Right lobe of liver (tissue), 6 donors: ENCODE measurements at regions not wholly inside any gene's neighbourhood (a gene's known extent, or its start where the extent isn't known, plus 50 kb on each side); places are given as distances from the start of the nearest gene placed in this dataset.
A peak's percentile ranks its signal among the peaks of the same experiment; 100 is the strongest.

Experiments
- ATAC-seq, 4 donors: fragments of 200-7000 bp; cut with Tn5 transposase; one replicate each; pipeline ENCODE4 v1.9.1; 2020; ENCODE audit warnings: mild to moderate bottlenecking in 4 of 4, moderate library complexity in 4 of 4
- DNase-seq, 3 donors: peaks; one replicate each; pipeline ENCODE4 v3.0.0-alpha.2; 2020
- H3K27ac ChIP-seq, 3 donors: fragments of 200-600 bp; one replicate each; pipeline ENCODE4 v1.8.0; 2022
- H3K27me3 ChIP-seq, 2 donors: fragments of 200-600 bp; one replicate each; pipeline ENCODE4 v1.8.0; 2022
- H3K36me3 ChIP-seq, 4 donors: fragments of 200-600 bp; sonication (generic) in 1 of 4; one replicate each; pipeline versions ENCODE4 v1.5.1 to v1.8.0; 2017 to 2022; ENCODE audit warnings: control low read depth in 1 of 4
- H3K4me1 ChIP-seq, 4 donors: fragments of 200-600 bp; sonication (generic) in 1 of 4; one replicate each; pipeline versions ENCODE4 v1.5.1 to v1.8.0; 2017 to 2022; ENCODE audit warnings: control low read depth in 1 of 4
- H3K4me3 ChIP-seq, 3 donors: fragments of 200-600 bp; one replicate each; pipeline ENCODE4 v1.8.0; 2022
- H3K9me3 ChIP-seq, 4 donors: fragments of 200-600 bp; sonication (generic) in 1 of 4; one replicate each; pipeline versions ENCODE4 v1.5.1 to v1.8.0; 2017 to 2022; ENCODE audit warnings: control low read depth in 1 of 4
- POLR2A ChIP-seq: fragments of 450-650 bp; IDR thresholded peaks from one replicate; pipeline ENCODE4 v1.6.1; 2017; ENCODE audit warnings: antibody characterized with exemption, mild to moderate bottlenecking
- WGBS: methylation state at CpG from one replicate; pipeline ENCODE4 v1.1.6; 2018; ENCODE audit warnings: low coverage, low lambda C conversion rate; ENCODE audit not compliant: insufficient coverage; ENCODE audit errors: missing lambda C conversion rate; 5-methylcytosine and 5-hydroxymethylcytosine counted together
- intact Hi-C, 2 donors: fragments of 100-400 bp; cut with DNase I; formaldehyde crosslinking; loops; one replicate each; pipeline versions ENCODE4 v1.11.2 to v1.14.1; 2022
- TF ChIP-seq, protein P1 (sequence below), 4 donors: fragments of 200-600 bp in 3 of 4; fragments of 450-650 bp in 1 of 4; IDR thresholded peaks; one replicate each; pipeline versions ENCODE4 v1.5.1 to v1.8.0; 2016 to 2022; ENCODE audit warnings: antibody characterized with exemption in 4 of 4, mild to moderate bottlenecking in 2 of 4
- donor health status: DM: no; HTN: yes; CAD: no.
- donor health status: DM: no; HTN: no; CAD: no.
- donor health status: DM: no; HTN: no; CAD: no.
- donor health status: DM: no; HTN: yes; CAD: no.
- donor health status: DM: no; HTN: yes; CAD: no.

GRCh38 chr11:19432370-19433061 is 191.8 kb upstream of the E2F8 start:
- no peak overlapping the region for H3K4me3 ChIP-seq
- no peak for ATAC-seq
- no peak overlapping the region for H3K27ac ChIP-seq
- TF ChIP-seq, protein P1, sequence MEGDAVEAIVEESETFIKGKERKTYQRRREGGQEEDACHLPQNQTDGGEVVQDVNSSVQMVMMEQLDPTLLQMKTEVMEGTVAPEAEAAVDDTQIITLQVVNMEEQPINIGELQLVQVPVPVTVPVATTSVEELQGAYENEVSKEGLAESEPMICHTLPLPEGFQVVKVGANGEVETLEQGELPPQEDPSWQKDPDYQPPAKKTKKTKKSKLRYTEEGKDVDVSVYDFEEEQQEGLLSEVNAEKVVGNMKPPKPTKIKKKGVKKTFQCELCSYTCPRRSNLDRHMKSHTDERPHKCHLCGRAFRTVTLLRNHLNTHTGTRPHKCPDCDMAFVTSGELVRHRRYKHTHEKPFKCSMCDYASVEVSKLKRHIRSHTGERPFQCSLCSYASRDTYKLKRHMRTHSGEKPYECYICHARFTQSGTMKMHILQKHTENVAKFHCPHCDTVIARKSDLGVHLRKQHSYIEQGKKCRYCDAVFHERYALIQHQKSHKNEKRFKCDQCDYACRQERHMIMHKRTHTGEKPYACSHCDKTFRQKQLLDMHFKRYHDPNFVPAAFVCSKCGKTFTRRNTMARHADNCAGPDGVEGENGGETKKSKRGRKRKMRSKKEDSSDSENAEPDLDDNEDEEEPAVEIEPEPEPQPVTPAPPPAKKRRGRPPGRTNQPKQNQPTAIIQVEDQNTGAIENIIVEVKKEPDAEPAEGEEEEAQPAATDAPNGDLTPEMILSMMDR (IDR thresholded peaks at IDR 0.05) = no peak
- no peak for TF ChIP-seq POLR2A
- intact Hi-C loops = no loop called here
- no peaks in the 10 kb centered on the region for H3K36me3 ChIP-seq
- H3K27me3 ChIP-seq = no peaks in the 10 kb centered on the region
- peaks cover 0 to 17% (median 8%) of the 10 kb centered on the region in 4 donors for H3K4me1 ChIP-seq
- WGBS = 34% methylated on average over 3 of the region's 3 CpGs
- DNase-seq = no peak
- no peaks in the 10 kb centered on the region for H3K9me3 ChIP-seq

DNA sequence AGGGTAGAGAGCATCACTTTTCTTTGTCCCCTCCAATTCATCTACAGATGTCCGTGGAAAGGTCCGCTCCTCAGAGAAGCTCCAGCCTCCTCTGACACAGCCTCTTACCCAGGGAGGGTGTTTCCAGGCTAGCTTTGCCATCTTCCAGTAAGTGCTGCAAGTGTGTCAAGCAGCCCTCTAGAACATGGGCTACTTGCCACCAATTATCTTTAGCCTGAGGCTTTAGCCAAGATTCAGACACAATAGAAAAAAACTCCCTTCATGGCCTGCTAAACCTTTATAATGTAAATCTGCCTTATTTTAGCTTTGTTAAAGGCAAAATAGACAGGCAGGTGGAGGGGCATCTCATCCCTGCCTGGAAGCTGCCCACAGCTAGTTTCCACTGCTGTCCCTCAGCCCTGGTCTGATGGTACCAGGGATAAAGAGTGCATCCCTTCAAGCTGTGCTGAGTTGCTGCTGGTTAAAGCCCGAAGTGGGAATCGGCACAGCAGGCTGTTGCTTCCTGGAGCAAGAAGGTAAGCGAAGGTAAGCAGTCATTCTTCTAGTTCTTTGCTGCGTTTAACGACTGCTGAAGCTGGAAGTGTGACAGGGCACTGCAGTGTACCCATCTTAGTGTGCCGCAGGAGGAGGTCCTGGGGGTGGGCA is 190.1 kb upstream of the E2F8 start:
- Histone ChIP-seq H3K4me1 (peaks cover 0 to 17% (median 8%) of the 10 kb centered on the region in 4 donors), H3K36me3 (no peaks in the 10 kb centered on the region), H3K27me3 (no peaks in the 10 kb centered on the region), H3K27ac (no peak overlapping the region), H3K4me3 (no peak overlapping the region), H3K9me3 (no peaks in the 10 kb centered on the region)
- WGBS = 83% methylated on average over 7 of the region's 8 CpGs
- ATAC-seq = no peak
- DNase-seq = no peak
- TF ChIP-seq, protein P1 (IDR thresholded peaks at IDR 0.05) = no peak
- no peak for TF ChIP-seq POLR2A
- intact Hi-C loops = no loop called here

DNA sequence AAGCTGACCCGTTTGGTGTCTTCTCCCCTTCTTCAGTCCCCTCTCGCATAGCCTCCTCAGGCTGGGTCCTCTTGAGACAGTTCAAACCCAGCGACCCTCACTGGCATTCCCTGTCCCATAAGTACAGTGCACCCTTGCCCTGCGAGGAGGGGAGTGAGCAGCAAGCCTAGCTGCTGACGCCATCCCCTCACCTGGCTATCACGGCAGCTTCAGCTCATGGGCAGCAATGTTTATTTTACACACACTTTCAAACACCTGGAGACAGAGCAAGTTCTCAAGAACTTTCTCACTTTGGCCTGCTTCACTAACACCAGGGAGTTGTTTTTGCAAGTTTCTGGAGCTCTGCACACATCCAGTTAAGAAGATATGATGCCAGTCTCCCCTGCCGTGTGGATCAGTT is 189.6 kb upstream of the E2F8 start:
- Histone ChIP-seq H3K27me3 (no peaks in the 10 kb centered on the region), H3K9me3 (no peaks in the 10 kb centered on the region), H3K4me3 (no peak overlapping the region), H3K27ac (no peak overlapping the region), H3K36me3 (no peaks in the 10 kb centered on the region), H3K4me1 (peaks cover 0 to 17% (median 8%) of the 10 kb centered on the region in 4 donors)
- WGBS = 75% methylated on average over 4 of the region's 7 CpGs
- intact Hi-C loops = no loop called here
- no peak for DNase-seq
- TF ChIP-seq POLR2A = no peak
- TF ChIP-seq, protein P1 (IDR thresholded peaks at IDR 0.05) = no peak
- no peak for ATAC-seq

DNA sequence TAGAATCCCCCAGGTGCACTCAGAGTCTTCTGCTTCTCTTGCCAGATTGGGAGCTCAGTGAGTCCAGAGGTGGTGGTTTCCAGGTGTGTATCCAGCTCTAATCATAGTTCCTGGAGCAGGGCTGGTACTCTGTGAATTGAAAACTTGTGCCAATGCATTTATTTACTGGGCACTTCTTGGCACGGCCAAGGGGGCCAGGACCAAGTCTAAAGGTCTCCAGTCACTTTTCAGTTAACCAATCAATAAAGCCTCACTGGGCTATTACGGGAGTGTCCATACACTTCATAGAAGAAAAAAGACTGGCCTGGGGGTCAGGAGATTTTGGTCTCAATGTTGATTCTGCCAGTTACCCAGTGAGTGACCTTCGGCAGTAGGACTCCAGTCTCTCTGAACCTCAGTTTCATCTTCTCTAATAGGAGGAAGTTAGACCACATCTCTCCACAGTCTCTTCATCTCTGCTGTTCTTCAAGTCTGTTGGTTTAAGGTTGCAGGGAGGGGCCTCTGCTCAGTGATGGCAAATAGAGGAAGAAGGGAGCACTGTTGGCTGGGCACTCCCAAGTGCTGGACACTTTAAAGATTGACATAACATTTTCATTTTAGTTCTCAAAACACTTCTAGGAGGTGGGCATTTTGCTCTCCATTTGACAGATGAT is 188.5 kb upstream of the E2F8 start:
- 27% methylated on average over 3 of the region's 3 CpGs for WGBS
- Histone ChIP-seq H3K9me3 (no peaks in the 10 kb centered on the region), H3K27ac (peak overlapping the region in 2 of 3 donors; percentile 39 to 52), H3K4me1 (peaks cover 0 to 17% (median 8%) of the 10 kb centered on the region in 4 donors), H3K27me3 (no peaks in the 10 kb centered on the region), H3K36me3 (no peaks in the 10 kb centered on the region), H3K4me3 (no peak overlapping the region)
- intact Hi-C loops = no loop called here
- peak; percentile 34 to 78 (median 72) for DNase-seq
- TF ChIP-seq POLR2A = no peak
- TF ChIP-seq, protein P1 (IDR thresholded peaks at IDR 0.05) = no peak
- ATAC-seq = peak; percentile 93 to 97 (median 94)
